ENCODE measurements at regions not wholly inside any gene's neighbourhood (a gene's known extent, or its start where the extent isn't known, plus 50 kb on each side); places are given as distances from the start of the nearest gene placed in this dataset.
"Not testable (repeated sequence)": the region's sequence is repeated elsewhere in the genome, so short reads cannot be mapped to it uniquely, and the experiment has no call there.

DNA sequence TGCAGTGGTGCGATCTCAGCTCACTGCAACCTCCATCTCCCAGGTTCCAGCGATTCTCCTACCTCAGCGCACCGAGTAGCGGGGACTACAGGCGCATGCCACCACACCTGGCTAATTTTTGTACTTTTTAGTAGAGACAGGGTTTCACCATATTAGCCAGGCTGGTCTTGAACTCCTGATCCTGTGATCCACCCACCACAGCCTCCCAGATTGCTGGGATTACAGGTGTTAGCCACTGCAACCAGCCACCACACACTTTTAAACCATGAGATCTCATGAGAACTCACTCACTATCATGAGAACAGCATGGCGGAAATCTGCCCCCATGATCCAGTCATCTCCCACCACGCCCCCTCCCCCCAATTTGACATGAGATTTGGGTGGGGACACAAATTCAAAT lies 636.9 kb downstream of the MCTP2 start:
- DNase-seq, H3K4me3 Mint-ChIP-seq, H3K4me1 Mint-ChIP-seq, POLR2A ChIA-PET, H3K27ac Mint-ChIP-seq, H3K36me3 Mint-ChIP-seq, ATAC-seq: not testable (repeated sequence)
- H3K9me3 Mint-ChIP-seq: peaks cover under 1 to 20% (median 10%) of the 10 kb centered on the region in 9 donors
- peaks cover 0 to 18% (median 6%) of the 10 kb centered on the region in 5 donors for H3K27me3 Mint-ChIP-seq

DNA sequence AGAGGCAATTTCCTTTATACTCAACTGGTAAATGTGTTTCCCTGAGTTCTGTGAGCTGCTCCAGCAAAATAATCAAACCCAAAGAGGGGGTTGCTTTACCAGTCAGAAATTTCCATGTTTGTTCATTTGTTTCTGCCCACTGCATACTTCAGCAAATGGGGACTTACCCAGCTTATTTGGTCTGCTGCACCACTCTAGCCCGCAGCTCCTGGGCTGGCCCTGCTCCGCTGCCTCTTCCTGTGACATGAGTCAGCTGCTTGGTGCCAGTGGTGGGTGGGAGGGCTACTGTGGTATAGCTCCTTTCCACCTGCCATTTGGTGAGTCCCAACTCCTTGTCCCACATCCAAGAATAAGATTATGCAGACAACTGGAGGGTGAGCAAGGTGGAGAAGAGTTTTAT lies 644.2 kb downstream of the MCTP2 start:
- Mint-ChIP-seq H3K27me3 (peaks cover 0 to 9% (median 2%) of the 10 kb centered on the region in 5 donors), H3K36me3 (no peaks in the 10 kb centered on the region), H3K9me3 (peaks cover 0 to 12% (median 5%) of the 10 kb centered on the region in 9 donors), H3K4me3 (no peak overlapping the region), H3K27ac (no peak overlapping the region), H3K4me1 (no peaks in the 10 kb centered on the region)
- ATAC-seq (no peak), DNase-seq (no peak)
- POLR2A ChIA-PET: no interaction called here

DNA sequence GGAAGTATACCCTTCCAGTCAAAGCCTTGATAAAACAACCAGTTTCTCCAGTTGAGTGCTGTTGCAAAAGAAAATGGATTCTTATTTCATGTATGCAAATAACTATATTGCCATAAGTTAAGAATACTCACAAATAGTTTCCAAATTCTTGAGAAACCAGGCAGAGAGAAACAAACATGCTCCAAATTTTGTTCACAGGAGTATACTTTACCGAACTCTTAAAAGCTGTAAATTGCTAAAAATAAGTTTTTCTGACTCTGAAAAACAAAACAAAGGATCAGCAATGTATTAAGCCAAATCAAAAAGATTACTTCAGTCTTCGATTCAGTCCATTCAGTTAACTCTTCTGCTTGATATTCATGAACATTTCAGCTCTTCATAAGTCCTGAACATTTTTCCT lies 646.5 kb downstream of the MCTP2 start:
- Mint-ChIP-seq H3K27ac (no peak overlapping the region), H3K27me3 (peaks cover 0 to 9% (median 2%) of the 10 kb centered on the region in 5 donors), H3K9me3 (peaks cover 0 to 12% (median 3%) of the 10 kb centered on the region in 9 donors), H3K4me1 (no peaks in the 10 kb centered on the region), H3K4me3 (no peak overlapping the region), H3K36me3 (no peaks in the 10 kb centered on the region)
- no peak for ATAC-seq
- POLR2A ChIA-PET: no interaction called here
- DNase-seq: no peak

- DNase-seq (no peak), ATAC-seq (no peak)
- peaks cover 0 to 17% (median 5%) of the 10 kb centered on the region in 9 donors for H3K9me3 Mint-ChIP-seq
- H3K27ac Mint-ChIP-seq: no peak overlapping the region
- peaks cover 0 to 4% (median 0%) of the 10 kb centered on the region in 5 donors for H3K27me3 Mint-ChIP-seq
- H3K36me3 Mint-ChIP-seq: no peaks in the 10 kb centered on the region
- POLR2A ChIA-PET: no interaction called here
- H3K4me1 Mint-ChIP-seq: no peaks in the 10 kb centered on the region
- no peak overlapping the region for H3K4me3 Mint-ChIP-seq
Measured at GRCh38 chr15:94882071-94882712, 650.8 kb downstream of the MCTP2 start.

DNA sequence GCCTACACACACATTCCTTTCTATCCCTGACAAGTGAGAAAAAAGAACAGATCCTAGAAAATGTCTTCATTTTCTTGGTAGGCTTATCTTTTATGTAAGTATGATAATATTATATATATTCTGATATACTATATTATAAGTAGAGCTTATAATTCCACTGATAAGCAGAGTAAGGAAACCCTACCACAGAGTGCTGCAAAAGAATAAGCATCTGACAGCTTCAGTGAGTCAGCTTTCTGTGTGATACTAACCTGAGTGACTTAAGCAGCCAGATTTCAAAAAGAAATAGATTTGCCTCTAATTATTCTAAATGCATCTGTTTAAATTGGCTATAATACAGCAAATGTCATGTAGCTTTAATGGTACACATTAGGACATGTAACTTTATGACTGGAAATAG lies 656.0 kb downstream of the MCTP2 start:
- Mint-ChIP-seq H3K4me3 (no peak overlapping the region), H3K36me3 (peaks cover 0 to 4% (median 0%) of the 10 kb centered on the region in 3 donors), H3K4me1 (no peaks in the 10 kb centered on the region), H3K27ac (no peak overlapping the region), H3K9me3 (peaks cover 0 to 13% (median 11%) of the 10 kb centered on the region in 9 donors), H3K27me3 (peaks cover 0 to 18% (median 8%) of the 10 kb centered on the region in 5 donors)
- ATAC-seq (no peak), DNase-seq (no peak)
- POLR2A ChIA-PET: no interaction called here

DNA sequence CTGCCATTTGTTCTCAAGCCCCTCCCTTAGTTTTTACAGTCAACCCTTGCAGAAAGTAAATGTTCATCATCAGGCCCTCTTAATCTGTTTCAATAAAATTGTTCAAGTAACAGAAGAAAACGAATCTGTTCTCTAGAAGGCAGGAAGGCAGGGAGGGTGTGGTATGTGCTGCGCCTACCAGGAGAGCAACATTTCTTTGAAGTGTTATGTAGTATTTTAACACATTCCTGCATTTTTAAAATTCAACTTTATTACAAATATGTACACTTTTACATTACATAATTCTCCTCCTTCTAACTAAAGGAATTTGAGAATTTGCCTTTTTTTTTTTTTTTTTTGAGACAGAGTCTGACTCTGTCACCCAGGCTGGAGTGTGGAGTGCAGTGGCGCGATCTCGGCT lies 657.8 kb downstream of the MCTP2 start:
- Mint-ChIP-seq H3K27me3 (peaks cover 0 to 18% (median 8%) of the 10 kb centered on the region in 5 donors), H3K27ac (no peak overlapping the region), H3K9me3 (peaks cover 0 to 12% (median under 1%) of the 10 kb centered on the region in 9 donors), H3K4me3 (no peak overlapping the region), H3K36me3 (peaks cover 0 to 4% (median 0%) of the 10 kb centered on the region in 3 donors), H3K4me1 (no peaks in the 10 kb centered on the region)
- DNase-seq: no peak
- no peak for ATAC-seq
- POLR2A ChIA-PET: no interaction called here

- POLR2A ChIA-PET: no interaction called here
- no peak overlapping the region for H3K4me3 Mint-ChIP-seq
- H3K36me3 Mint-ChIP-seq: peaks cover 0 to 4% (median 0%) of the 10 kb centered on the region in 3 donors
- ATAC-seq: no peak
- H3K9me3 Mint-ChIP-seq: peaks cover 0 to 15% (median 12%) of the 10 kb centered on the region in 9 donors
- no peak overlapping the region for H3K27ac Mint-ChIP-seq
- no peaks in the 10 kb centered on the region for H3K4me1 Mint-ChIP-seq
- no peak for DNase-seq
- peaks cover 0 to 17% (median 5%) of the 10 kb centered on the region in 5 donors for H3K27me3 Mint-ChIP-seq
Measured at GRCh38 chr15:94893091-94893490, 661.7 kb downstream of the MCTP2 start.

DNA sequence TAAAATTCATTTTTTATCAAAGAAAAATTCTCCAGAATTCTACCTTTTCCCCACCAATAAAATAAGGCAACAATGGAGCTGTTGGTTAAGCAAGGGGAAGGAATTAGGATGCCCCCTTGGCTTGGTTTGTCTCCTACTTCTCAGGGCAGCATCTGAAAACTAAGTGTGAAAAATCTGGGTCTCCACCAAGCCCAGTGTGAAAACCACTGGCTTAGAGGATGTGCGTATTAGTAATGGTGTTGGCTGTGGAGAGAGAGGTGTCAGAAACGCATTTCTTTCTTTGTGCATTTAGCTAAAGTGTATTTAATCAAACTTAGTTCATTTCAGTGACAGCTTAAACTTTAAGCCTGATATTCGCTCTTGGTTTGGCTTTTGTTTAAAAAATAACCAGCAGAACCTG lies 662.7 kb downstream of the MCTP2 start:
- Mint-ChIP-seq H3K9me3 (peaks cover 0 to 15% (median 12%) of the 10 kb centered on the region in 9 donors), H3K27me3 (peaks cover 0 to 17% (median 5%) of the 10 kb centered on the region in 5 donors), H3K4me1 (no peaks in the 10 kb centered on the region), H3K27ac (no peak overlapping the region), H3K36me3 (peaks cover 0 to 4% (median 0%) of the 10 kb centered on the region in 3 donors), H3K4me3 (no peak overlapping the region)
- no peak for DNase-seq
- POLR2A ChIA-PET: no interaction called here
- ATAC-seq: no peak

DNA sequence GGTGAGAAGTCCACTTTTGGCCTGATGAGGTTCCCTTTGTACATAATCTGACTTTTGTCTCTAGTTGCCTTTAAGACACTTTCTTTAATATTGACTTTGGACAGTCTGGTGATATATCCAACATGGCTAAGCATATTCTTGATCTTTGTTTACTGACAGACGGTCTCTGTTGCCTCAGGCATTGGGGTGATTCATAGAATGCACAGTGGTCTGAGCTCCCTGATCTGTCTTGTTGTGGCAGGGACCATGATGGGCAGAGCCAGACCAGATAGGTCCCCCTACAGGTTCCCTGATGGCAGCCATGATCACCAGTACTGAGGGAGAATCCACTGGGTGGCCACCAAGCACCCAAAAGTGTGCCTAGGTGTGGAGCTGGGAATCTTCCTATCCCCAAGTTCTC lies 678.1 kb downstream of the MCTP2 start:
- H3K4me3 Mint-ChIP-seq: no peak overlapping the region
- DNase-seq: no peak
- H3K27me3 Mint-ChIP-seq: no peaks in the 10 kb centered on the region
- ATAC-seq: no peak
- no peaks in the 10 kb centered on the region for H3K4me1 Mint-ChIP-seq
- peaks cover 12 to 46% (median 22%) of the 10 kb centered on the region in 9 donors for H3K9me3 Mint-ChIP-seq
- H3K27ac Mint-ChIP-seq: no peak overlapping the region
- POLR2A ChIA-PET: no interaction called here
- no peaks in the 10 kb centered on the region for H3K36me3 Mint-ChIP-seq

DNA sequence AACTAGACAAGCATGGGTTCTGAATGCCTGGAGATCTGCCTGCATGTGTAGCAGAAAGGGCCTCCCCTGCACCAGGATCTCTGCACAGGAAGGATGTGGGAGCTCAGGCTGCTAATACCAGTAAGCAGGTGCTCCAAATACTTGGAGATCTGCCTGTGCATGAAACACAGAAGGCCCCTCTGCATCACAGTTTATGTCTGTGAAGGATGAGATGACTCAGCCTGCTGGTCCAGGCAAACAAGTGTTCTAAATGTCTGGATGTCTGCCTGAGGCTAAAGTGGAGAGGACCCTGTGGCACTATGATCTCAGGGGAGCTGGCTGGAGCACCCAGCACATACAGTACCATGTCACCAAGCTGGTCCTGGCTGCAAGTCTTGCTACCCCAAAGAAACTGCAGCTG lies 678.8 kb downstream of the MCTP2 start:
- no peaks in the 10 kb centered on the region for H3K4me1 Mint-ChIP-seq
- POLR2A ChIA-PET: no interaction called here

DNA sequence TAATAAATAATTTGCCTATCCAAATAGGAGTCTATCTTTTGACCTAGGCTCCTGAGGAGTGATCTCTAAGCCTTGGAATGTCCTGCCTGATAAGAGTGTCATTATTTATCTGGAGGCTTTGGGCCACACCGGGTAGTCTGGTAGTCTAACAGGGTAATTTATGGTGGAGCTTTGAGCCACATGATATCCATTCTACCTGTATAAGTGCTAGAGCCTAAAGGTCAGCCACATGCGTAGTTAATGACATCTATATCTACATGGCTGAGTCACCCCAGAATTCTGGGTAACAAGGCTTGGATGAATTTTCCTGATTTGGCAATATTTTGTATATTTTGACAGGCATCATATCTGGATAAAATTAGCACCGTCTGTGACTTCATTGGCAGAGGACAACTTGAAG lies 681.4 kb downstream of the MCTP2 start:
- H3K27me3 Mint-ChIP-seq: peaks cover 0 to 3% (median 0%) of the 10 kb centered on the region in 5 donors
- H3K27ac Mint-ChIP-seq: no peak overlapping the region
- no peak for ATAC-seq
- no peaks in the 10 kb centered on the region for H3K36me3 Mint-ChIP-seq
- H3K4me3 Mint-ChIP-seq: no peak overlapping the region
- no peaks in the 10 kb centered on the region for H3K4me1 Mint-ChIP-seq
- H3K9me3 Mint-ChIP-seq: peaks cover 10 to 38% (median 18%) of the 10 kb centered on the region in 9 donors
- POLR2A ChIA-PET: no interaction called here
- DNase-seq: no peak

More for the DNA sequence above, 678.8 kb downstream of the MCTP2 start:
- Mint-ChIP-seq H3K9me3 (peaks cover 12 to 48% (median 22%) of the 10 kb centered on the region in 9 donors), H3K27ac (no peak overlapping the region), H3K27me3 (no peaks in the 10 kb centered on the region), H3K36me3 (no peaks in the 10 kb centered on the region), H3K4me3 (no peak overlapping the region)
- no peak for ATAC-seq
- no peak for DNase-seq

DNA sequence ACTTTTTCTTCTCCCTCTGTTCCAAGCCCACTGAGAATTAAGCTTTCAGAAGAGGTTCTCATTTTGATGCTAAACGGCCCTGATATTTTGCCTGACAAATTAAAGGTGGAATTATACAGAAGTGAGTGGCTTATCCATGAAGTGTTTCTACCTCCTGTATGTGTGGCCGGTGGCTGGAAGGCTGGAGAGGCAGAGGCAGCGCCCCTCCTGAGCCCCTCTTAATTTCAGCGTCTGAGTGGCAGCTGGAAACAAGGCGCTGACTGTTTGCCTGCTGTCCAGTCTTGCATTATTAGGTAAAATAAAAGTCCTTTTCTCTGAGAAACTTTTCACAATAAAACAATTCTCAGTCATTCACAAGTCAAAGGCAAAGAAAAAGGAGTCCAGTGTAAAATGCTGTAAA lies 685.7 kb downstream of the MCTP2 start:
- DNase-seq: no peak
- Mint-ChIP-seq H3K36me3 (no peaks in the 10 kb centered on the region), H3K4me1 (no peaks in the 10 kb centered on the region), H3K27ac (no peak overlapping the region), H3K9me3 (peaks cover 0 to 20% (median 4%) of the 10 kb centered on the region in 9 donors), H3K27me3 (peaks cover 0 to 5% (median 0%) of the 10 kb centered on the region in 5 donors), H3K4me3 (no peak overlapping the region)
- POLR2A ChIA-PET: no interaction called here
- ATAC-seq: no peak

GRCh38 chr15:94921936-94922335 lies 690.6 kb downstream of the MCTP2 start:
- POLR2A ChIA-PET: no interaction called here
- H3K27ac Mint-ChIP-seq: no peak overlapping the region

DNA sequence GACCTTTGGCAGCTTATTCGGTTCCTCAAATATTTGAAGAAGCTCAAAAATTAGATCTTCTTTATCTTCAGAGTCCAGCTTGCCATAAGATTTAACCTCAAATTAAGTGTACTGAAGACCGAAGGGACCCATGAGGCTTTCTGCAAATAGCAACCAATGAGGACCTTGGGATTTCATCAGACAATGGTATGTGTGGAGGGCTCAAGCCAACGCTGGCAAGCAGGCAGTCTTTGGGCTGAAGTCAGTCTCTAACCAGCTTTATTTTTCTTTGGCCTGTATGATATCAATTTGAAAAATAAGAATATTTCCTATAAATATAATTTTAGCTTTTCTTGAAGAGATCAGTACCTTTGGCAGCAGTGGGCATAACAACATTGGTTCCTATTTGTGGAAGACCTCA lies 692.7 kb downstream of the MCTP2 start:
- peaks cover 2 to 22% (median 9%) of the 10 kb centered on the region in 5 donors for H3K27me3 Mint-ChIP-seq
- POLR2A ChIA-PET: no interaction called here
- no peaks in the 10 kb centered on the region for H3K4me1 Mint-ChIP-seq
- DNase-seq (no peak), ATAC-seq (no peak)
- H3K36me3 Mint-ChIP-seq: no peaks in the 10 kb centered on the region
- peaks cover 0 to 13% (median 0%) of the 10 kb centered on the region in 9 donors for H3K9me3 Mint-ChIP-seq
- no peak overlapping the region for H3K27ac Mint-ChIP-seq
- no peak overlapping the region for H3K4me3 Mint-ChIP-seq

More at GRCh38 chr15:94921936-94922335, 690.6 kb downstream of the MCTP2 start:
- no peaks in the 10 kb centered on the region for H3K4me1 Mint-ChIP-seq
- H3K27me3 Mint-ChIP-seq: peaks cover 2 to 7% (median 5%) of the 10 kb centered on the region in 5 donors
- H3K4me3 Mint-ChIP-seq: no peak overlapping the region
- DNase-seq (no peak), ATAC-seq (no peak)
- peaks cover 0 to 13% (median 0%) of the 10 kb centered on the region in 9 donors for H3K9me3 Mint-ChIP-seq
- no peaks in the 10 kb centered on the region for H3K36me3 Mint-ChIP-seq
